ENCODE measurements at regions not wholly inside any gene's neighbourhood (a gene's known extent, or its start where the extent isn't known, plus 50 kb on each side); places are given as distances from the start of the nearest gene placed in this dataset.
"Not testable (repeated sequence)": the region's sequence is repeated elsewhere in the genome, so short reads cannot be mapped to it uniquely, and the experiment has no call there.

DNA sequence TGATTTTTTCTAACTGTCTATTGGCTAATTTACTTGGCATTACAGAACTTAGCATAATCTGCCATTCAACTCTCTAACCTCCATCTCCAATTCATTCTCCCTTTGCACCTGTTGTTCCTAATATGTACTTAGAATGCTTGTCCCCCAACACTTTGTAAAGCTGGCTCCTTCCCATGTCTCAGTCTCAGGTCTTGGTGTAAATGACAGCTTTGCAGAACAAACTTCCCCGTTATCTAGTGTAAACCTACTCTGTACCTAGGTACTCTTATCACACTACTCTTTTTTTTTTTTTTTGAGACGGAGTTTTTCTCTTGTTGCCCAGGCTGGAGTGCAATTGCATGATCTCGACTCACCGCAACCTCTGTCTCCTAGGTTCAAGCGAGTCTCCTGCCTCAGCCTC is 77.2 kb upstream of the CTNNA1 start:
- no peaks in the 10 kb centered on the region for H3K27me3 Mint-ChIP-seq (ENCODE audit: low read depth)
- no peak overlapping the region for H3K27ac Mint-ChIP-seq
- H3K9me3 Mint-ChIP-seq: peaks cover 6% of the 10 kb centered on the region
- H3K36me3 Mint-ChIP-seq: no peaks in the 10 kb centered on the region
- DNase-seq (ENCODE audit: low spot score in 2 of 2, unreplicated experiment in 2 of 2): no peak
- no peak overlapping the region for H3K4me3 Mint-ChIP-seq
- no peaks in the 10 kb centered on the region for H3K4me1 Mint-ChIP-seq
- no peak for TF ChIP-seq CTCF (IDR thresholded peaks at IDR 0.05; ENCODE audit: unreplicated experiment)

DNA sequence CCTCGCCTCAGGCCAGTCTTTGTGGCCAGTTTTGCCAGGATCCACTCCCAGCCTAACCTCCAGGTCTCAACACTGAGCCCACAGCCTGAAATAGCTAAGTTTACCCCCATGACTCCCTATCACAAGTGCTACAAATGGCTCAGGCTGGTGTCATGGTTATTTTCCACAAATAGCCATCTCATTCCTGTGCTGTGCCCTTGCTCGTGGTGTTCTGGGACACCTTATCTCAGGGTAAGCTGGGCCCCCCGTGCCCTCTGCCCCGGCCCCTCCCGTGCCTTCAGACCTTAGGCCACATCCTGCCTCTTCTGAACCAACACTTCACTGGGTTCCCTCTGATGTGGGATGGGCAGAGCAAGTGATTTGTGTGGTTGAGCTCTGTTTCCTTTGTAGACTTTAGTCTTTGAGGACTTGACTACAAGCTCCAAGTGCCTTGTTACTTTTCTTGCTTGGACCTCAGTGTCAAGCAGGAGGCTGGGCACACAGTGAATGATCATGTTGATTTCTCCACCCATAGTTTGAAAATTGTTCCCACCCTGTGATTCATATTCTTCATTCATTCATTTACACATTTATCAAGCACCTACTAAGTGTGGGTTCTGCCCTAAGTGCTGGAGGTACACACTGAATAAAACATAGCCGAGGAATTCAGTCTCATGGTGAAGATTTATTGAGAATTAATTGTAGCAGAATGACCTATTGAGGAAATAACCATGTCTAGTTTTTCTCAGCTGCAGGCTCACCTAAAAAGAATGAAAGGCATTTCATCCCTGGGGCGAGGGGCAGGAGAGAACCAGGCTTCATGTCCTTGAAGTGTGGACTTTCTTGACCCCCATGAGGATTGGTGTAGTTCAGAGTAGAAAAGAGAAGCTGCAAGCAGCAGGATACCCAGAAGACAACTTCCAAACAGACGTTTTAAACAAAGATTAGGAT is 84.5 kb upstream of the CTNNA1 start:
- Mint-ChIP-seq H3K36me3 (no peaks in the 10 kb centered on the region), H3K4me1 (peaks cover 31% of the 10 kb centered on the region), H3K4me3 (no peak overlapping the region), H3K27me3 (ENCODE audit: low read depth) (no peaks in the 10 kb centered on the region), H3K27ac (peak overlapping the region; percentile 80), H3K9me3 (no peaks in the 10 kb centered on the region)
- DNase-seq (ENCODE audit: low spot score in 2 of 2, unreplicated experiment in 2 of 2): no peak
- TF ChIP-seq CTCF (IDR thresholded peaks at IDR 0.05; ENCODE audit: unreplicated experiment): no peak

GRCh38 chr5:138667782-138668331 is 85.4 kb upstream of the CTNNA1 start:
- H3K27me3 Mint-ChIP-seq (ENCODE audit: low read depth); H3K4me3 Mint-ChIP-seq; H3K36me3 Mint-ChIP-seq; H3K9me3 Mint-ChIP-seq; DNase-seq (ENCODE audit: low spot score in 2 of 2, unreplicated experiment in 2 of 2): not testable (repeated sequence)
- Mint-ChIP-seq H3K4me1 (peaks cover 34% of the 10 kb centered on the region), H3K27ac (peak overlapping the region; percentile 21)

DNA sequence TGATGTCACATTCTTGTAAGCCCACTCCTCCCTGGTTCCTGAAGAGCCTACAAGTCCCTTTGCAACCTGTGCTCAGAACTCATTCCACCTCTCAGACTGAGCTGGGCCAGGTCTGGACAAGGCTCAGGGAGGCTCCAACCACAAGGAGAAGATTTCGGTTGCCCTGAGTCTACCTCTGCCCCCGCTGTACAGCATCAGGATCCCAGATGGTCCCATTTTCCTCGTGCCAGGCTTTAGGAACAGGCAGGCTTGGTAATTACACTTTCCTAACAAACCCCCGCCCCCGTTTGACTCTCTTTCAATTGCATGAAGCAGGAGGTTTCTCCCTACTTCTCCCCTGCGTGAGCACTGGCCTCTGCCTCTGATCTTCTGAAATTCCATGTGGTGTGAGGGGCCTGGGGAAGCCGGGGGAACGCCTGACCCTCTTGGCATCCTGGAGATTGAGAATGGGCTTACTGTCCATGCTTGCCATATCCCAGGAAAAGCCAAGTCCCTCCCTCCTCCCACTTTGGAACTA is 86.9 kb upstream of the CTNNA1 start:
- Mint-ChIP-seq H3K27ac (no peak overlapping the region), H3K36me3 (no peaks in the 10 kb centered on the region), H3K4me3 (no peak overlapping the region), H3K4me1 (peaks cover 40% of the 10 kb centered on the region), H3K9me3 (no peaks in the 10 kb centered on the region), H3K27me3 (ENCODE audit: low read depth) (no peaks in the 10 kb centered on the region)
- no peak for TF ChIP-seq CTCF (IDR thresholded peaks at IDR 0.05; ENCODE audit: unreplicated experiment)
- no peak for DNase-seq (ENCODE audit: low spot score in 2 of 2, unreplicated experiment in 2 of 2)

- Mint-ChIP-seq H3K27ac (no peak overlapping the region), H3K27me3 (ENCODE audit: low read depth) (no peaks in the 10 kb centered on the region), H3K36me3 (no peaks in the 10 kb centered on the region), H3K4me1 (peaks cover 40% of the 10 kb centered on the region), H3K9me3 (no peaks in the 10 kb centered on the region), H3K4me3 (no peak overlapping the region)
- DNase-seq (ENCODE audit: low spot score in 2 of 2, unreplicated experiment in 2 of 2): no peak
- TF ChIP-seq CTCF (IDR thresholded peaks at IDR 0.05; ENCODE audit: unreplicated experiment): no peak
Measured at GRCh38 chr5:138665261-138665660, 88.0 kb upstream of the CTNNA1 start.

DNA sequence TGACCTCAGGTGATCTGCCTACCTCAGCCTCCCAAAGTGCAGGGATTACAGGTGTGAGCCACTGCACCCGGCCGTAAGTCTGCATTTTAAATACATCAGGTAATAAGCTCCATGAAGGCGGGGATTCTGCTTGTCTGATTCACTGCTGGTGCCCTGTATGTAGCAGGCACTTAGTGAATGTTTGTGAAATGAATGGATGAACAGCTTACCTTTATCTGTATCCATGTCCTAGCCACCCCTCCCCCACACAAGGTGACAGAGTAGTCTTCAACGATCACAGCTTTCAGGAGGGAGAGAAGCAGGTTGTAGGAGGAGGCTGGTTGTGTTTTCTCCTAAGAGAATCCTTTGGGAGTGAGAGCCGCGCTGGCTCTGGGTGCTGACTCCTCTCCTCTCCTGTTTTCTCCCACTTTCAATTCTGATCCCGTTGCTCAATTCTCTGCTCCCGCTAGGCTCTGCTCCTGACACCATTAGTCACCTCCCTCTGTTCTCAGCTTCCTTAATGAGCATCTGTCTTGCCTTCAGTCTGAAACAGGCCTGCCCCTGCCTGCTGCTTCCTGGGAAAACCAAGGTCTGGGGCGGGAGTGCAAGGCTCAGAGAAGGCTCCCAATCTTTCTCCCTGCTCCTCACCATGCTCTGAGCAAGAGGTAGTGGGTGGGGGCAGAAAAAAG is 88.8 kb upstream of the CTNNA1 start:
- Mint-ChIP-seq H3K27me3 (ENCODE audit: low read depth) (no peaks in the 10 kb centered on the region), H3K27ac (peak overlapping the region; percentile 74), H3K4me3 (no peak overlapping the region), H3K9me3 (no peaks in the 10 kb centered on the region), H3K4me1 (peaks cover 32% of the 10 kb centered on the region), H3K36me3 (no peaks in the 10 kb centered on the region)
- no peak for DNase-seq (ENCODE audit: low spot score in 2 of 2, unreplicated experiment in 2 of 2)
- no peak for TF ChIP-seq CTCF (IDR thresholded peaks at IDR 0.05; ENCODE audit: unreplicated experiment)

Data from mesothelial cell of epicardium (in vitro differentiated cells).